ENCODE measurements at regions not wholly inside any gene's neighbourhood (a gene's known extent, or its start where the extent isn't known, plus 50 kb on each side); places are given as distances from the start of the nearest gene placed in this dataset.

- TF ChIP-seq CTCF (IDR thresholded peaks at IDR 0.05), result no peak
- TF ChIP-seq POLR2AphosphoS5 (IDR thresholded peaks at IDR 0.05), result no peak
- no peak for TF ChIP-seq POLR2A (IDR thresholded peaks at IDR 0.05)
Observed at GRCh38 chr13:82606008-82606407, 1276.3 kb downstream of the SLITRK1 start.
